H54 (cell line): ENCODE measurements at regions not wholly inside any gene's neighbourhood (a gene's known extent, or its start where the extent isn't known, plus 50 kb on each side); places are given as distances from the start of the nearest gene placed in this dataset.

Experiments used
- DNase-seq: peaks from one replicate; pipeline ENCODE4 v3.0.0; 2011; ENCODE audit warnings: low spot score, mixed read lengths; ENCODE audit not compliant: insufficient read length
- FAIRE-seq: peaks from 3 replicates; lab custom pipeline; 2011; peaks lifted over from hg19 to GRCh38; lab: Jason Lieb, UNC
- POLR2A ChIP-seq: IDR thresholded peaks from 2 replicates; pipeline ENCODE4 v1.6.1; 2011; ENCODE audit warnings: low read depth, mild to moderate bottlenecking, low read length

DNA sequence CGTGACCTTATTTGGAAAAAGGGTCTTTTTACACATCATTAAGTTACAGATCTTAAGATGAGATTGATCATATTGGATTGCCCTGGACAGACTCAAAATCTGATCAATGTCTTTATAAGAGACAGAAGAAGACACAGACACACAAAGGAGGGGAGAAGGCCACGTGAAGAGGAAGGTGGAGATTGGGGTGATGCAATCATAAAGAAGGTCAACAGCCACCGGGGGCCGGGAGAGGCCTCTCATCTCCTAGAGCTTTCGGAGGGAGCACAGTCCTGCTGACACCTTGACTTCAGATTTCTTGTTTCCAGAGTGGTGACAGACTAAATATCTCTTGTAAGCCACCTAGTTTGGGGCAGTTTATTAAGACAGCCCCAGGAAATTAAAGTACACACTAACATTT lies 204.6 kb upstream of the CSF3R start:
- TF ChIP-seq POLR2A = no peak
- FAIRE-seq (no peak), DNase-seq (no peak)

DNA sequence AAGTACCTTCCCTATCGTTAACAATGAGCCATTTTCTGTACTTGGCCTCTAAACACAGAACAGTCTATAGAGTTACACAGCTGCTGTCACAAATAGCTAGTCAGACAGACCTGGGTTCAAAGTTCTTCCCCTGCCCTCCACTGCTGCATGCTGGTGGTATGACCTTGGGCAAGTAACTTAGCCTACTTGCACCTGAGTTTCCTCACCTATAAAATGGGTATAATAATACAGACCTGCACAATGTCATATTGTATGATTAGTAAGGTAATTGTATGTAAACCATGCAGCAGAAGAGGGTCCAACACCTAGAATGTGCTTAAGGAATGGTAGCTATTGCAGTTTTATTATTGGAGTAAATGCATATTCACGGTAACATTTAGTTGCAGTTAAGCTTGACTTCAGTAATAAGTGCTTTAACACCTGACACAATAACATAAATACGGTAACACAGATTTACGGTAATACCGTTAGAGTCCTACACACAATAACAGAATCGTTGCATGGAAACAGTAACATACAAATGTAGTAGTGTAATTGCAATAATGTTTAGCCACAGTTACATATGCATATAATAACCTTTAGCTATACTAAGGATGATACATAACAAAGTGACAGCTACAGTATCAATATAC lies 193.3 kb upstream of the CSF3R start:
- FAIRE-seq = no peak
- no peak for TF ChIP-seq POLR2A
- DNase-seq = no peak

DNA sequence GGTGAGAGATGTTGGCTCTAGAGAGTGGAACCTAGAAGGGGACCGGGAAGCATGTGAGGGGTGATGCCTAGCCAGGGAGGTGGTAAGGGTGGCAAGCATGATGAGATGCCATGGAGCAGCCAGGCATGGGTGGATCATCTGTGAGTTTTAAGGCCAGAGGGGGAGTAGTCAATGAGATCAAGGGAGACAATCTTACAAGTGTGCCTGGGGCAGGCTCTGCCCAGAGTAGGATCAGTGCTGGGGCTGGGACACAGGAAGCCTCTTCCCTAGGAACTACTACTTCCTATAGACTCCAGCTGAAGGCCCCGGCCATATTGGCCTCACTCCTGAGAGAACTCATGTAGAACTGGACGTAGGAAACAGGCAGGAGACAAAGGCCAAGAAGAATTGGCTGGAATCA lies 192.4 kb upstream of the CSF3R start:
- FAIRE-seq = no peak
- no peak for DNase-seq
- TF ChIP-seq POLR2A = no peak

DNA sequence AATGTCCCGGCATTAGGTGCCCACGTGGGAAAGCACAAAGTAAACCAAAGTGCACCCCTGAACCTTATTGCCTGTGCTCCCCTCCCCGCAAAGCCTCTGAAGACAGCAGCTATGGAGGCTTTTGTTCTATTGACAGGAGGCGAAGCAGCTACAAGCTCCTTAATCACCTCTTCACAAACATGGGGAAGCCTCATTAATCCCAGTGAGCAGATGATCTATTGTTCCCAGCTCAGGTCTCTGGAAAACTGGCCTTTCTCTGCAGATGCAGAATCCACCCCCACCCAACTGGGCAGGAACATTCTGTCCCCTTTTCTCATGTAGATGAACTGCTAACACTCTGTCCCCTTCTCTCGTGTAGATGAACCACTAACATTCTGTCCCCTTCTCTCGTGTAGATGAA lies 190.5 kb upstream of the CSF3R start:
- TF ChIP-seq POLR2A = no peak
- FAIRE-seq = no peak
- no peak for DNase-seq

GRCh38 chr1:36669262-36669661 lies 186.5 kb upstream of the CSF3R start:
- no peak for DNase-seq
- no peak for FAIRE-seq
- no peak for TF ChIP-seq POLR2A

DNA sequence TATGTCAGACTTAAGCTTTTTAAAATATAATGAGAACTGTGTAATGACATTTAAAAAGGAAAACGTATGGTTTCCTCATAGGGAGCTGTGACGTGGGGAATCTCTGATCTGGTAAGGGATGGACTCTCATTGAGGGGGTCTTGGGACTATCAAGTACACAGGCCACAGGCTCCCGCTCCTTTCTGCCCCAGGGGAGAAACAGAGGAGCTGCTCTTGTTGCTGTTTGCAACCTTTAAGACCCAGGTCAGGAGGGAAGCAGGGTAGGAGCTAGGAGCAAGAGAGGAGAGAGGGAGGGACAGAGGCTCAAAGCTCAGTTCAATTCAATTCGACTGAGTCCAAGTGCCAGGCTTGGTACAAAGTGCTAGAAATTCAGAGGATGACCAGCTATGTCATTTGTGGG lies 185.1 kb upstream of the CSF3R start:
- TF ChIP-seq POLR2A = no peak
- no peak for DNase-seq
- no peak for FAIRE-seq

DNA sequence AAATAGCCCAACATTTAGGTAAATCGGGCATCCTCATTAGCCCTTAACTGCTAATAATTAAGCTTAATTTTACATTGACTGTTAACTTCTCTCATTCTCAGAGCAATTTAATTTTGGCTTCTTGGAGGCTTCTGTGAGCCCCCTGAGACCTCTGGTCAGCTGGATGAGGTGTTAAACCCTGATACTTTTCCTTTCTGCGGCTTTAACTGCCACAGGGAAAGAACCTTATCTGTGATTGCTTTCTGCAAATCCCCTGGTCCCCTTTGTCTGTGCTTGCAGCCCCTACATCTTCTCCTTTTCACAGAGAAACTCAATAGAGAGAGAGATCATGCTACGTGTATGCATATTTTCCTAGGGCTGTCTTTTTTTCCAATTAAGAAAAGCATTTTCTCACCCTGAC lies 184.5 kb upstream of the CSF3R start:
- no peak for FAIRE-seq
- no peak for TF ChIP-seq POLR2A
- no peak for DNase-seq

GRCh38 chr1:36665478-36666080 lies 182.9 kb upstream of the CSF3R start:
- DNase-seq (no peak), FAIRE-seq (no peak)
- no peak for TF ChIP-seq POLR2A

- no peak for FAIRE-seq
These were observed 182.0 kb upstream of the CSF3R start for GRCh38 chr1:36664571-36665287.

DNA sequence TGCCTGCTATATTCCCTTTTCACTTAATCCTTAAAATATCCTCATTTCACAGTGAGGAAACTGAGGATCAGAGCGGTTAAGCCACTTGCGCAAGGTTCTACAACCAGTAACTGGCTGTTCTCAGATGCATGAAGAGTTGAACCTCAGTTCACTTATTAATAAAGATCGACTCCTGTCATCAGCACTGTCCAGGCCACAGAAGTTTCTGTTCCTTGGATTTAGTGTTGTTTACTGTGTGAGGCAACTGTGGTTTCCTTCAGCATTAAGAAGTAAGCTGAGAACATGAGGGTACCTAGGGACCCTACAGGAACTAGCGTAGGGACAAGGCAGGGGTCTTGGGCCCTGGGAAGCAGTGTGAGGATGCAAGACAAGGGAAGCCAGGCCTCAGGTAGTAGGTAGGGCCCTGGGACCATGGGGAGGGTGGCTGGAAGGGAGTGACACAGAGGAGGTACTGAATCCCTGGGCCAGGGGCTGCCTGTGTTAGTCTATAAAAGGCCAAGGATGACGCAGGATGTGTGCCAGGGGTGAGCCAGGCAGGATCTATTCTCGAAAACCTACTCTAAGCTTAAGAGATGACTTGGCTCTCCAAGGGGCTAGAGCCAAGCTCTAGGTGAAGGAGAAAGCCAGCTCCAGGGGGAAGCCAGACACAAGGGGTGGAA lies 181.2 kb upstream of the CSF3R start:
- no peak for TF ChIP-seq POLR2A
- FAIRE-seq (no peak), DNase-seq (no peak)

More at GRCh38 chr1:36664571-36665287, 182.0 kb upstream of the CSF3R start:
- TF ChIP-seq POLR2A = no peak
- DNase-seq = no peak

- FAIRE-seq = no peak
- no peak for DNase-seq
- TF ChIP-seq POLR2A = no peak
These were observed 176.1 kb upstream of the CSF3R start for GRCh38 chr1:36658838-36659237.

DNA sequence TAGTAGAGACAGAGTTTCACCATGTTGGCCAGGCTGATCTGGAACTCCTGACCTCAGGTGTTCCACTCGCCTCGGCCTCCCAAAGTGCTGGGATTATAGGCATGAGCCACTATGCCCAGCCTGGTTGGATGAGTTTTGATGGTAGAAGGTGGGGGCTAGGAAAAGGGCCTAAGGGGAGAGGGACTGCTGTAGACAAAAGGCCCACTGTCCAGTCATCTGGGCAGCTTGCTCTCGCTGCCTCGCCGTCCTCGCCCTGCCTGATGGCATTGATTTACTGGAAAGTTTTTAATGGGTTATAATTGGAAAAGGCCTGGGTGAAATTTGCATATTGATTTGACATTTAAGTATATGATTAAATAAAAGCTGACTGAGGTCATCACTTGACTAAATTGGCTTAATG lies 175.1 kb upstream of the CSF3R start:
- no peak for TF ChIP-seq POLR2A
- no peak for DNase-seq
- FAIRE-seq = no peak

GRCh38 chr1:36656838-36657237 lies 174.1 kb upstream of the CSF3R start:
- DNase-seq (no peak), FAIRE-seq (no peak)
- TF ChIP-seq POLR2A = no peak

DNA sequence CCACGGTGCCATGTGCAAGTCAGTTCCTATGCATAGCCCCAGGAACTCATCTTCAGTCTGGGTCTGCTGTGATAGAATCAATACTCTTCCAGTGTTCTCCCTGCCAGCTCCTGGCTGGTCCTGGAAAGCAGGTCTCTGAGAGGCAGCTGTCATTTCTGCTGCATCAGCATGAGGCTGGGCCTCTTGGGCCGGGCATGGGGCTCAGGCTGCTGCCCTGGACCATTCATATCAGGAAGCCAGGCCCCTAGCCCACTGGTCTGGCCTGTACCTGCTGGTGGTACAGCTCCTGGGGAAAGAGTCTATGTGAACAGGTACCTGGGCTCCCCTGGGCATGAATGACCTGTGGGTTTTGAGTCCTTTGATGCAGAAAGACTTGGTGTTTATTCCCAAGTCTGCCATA lies 173.6 kb upstream of the CSF3R start:
- no peak for TF ChIP-seq POLR2A
- FAIRE-seq = no peak
- no peak for DNase-seq
